HG02938 (cell line): ENCODE measurements at regions not wholly inside any gene's neighbourhood (a gene's known extent, or its start where the extent isn't known, plus 50 kb on each side); places are given as distances from the start of the nearest gene placed in this dataset.
"Not testable (repeated sequence)": the region's sequence is repeated elsewhere in the genome, so short reads cannot be mapped to it uniquely, and the experiment has no call there.

Source experiments
- ATAC-seq: cut with Tn5 transposase; IDR thresholded peaks from one replicate; pipeline ENCODE4 v1.9.1; 2021; ENCODE audit warnings: mild to moderate bottlenecking, moderate library complexity; ENCODE audit not compliant: unreplicated experiment

GRCh38 chr6:27807441-27808241 lies 104.6 kb downstream of the OR2B2 start:
- peak; percentile 63 for ATAC-seq

GRCh38 chr6:27806981-27807440 lies 105.2 kb downstream of the OR2B2 start:
- ATAC-seq: no peak

DNA sequence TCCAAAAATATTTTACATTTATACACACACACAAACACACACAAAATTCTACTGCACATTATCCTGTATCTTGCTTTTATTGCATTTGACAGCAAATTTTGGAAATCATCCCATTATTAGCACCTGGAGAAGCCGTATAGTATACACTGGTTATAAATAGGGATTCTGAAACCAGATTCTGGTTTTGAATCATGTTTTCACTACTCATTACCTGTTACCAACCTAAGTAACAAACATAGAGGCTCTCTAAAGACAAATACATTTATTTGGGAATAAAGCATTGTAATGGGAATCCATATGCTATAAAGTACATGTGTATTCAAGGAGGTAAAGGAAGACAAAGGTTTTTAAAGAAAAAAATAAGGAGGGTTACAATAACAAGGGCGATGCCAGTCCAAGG lies 106.8 kb downstream of the OR2B2 start:
- ATAC-seq: no peak

DNA sequence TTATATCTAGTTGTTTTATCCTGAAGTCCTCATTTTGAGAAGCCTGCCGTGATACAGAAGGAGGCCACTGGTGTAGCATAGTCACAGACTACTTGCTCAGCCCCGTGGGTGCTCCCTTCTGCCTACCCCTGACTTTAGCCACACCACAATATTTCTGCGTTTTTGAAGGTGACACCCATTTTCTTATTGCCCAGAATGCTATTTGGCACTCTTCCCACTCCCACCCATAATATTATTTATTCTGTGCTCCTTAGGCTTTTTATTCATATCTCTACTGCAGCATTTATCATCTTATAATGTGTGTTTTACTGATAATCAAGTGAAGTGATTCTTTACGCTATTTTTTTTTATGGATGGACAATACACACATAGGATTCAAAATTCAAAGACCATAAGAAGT lies 107.3 kb downstream of the OR2B2 start:
- no peak for ATAC-seq

DNA sequence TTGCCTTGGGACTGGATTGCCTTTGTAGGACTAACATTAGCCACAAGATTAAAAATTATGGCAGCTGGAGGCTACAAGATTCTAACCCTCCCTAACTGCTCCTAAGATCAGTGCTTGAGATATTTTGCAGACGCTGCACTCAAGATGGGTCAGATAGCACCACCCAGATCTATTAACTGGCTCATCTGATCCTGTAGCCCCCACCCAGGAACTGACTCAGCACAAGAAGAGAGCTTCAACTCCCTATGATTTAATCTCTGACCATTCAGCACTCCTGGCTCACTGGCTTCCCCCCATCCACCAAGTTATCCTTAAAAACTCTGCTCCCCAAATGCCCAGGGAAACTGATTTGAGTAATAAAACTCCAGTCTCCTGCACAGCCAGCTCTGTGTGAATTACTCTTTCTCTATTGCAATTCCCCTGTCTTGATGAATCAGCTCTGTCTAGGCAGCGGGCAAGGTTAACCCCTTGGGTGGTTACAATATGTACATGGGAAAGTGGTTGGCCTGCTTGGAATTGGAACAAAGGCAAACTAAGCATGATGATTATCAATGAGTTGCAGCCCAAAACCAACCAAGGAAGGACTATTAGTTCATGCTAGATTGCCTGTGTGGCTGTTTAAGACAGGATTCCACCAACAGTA lies 111.3 kb downstream of the OR2B2 start:
- ATAC-seq: no peak

- no peak for ATAC-seq
Measured at GRCh38 chr6:27797960-27798359, 114.2 kb downstream of the OR2B2 start.

DNA sequence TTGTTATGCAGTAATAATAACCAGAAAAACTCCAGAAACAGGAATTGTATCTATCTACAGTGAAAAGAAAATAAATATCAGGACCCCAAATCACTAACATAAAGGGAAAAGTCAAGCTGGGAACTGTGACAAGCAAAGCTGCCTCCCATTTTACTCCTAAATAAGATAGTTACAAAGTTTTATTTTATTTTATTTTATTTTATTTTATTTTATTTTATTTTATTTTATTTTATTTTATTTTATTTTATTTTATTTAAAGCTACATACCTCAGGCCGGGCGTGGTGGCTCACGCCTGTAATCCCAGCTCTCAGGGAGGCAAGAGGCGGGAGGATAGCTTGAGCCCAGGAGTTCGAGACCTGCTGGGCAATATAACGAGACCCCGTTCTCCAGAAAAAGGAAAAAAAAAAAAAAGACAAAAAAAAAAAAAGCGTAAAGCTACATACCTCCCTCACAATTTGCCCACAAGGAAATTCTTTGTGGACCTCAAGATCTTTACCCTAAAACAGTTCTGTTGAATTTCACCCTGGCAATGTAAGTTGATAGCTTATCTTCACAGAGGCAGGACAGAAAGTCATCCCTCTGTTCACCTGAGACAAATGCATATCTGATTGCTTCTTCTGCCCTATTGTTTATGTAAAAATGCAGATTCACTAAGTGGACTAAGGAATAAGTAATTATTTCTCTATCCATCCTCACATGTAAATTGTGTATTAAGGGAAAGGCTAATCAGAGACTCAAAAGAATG lies 115.3 kb downstream of the OR2B2 start:
- ATAC-seq: not testable (repeated sequence)

- ATAC-seq: no peak
Measured at GRCh38 chr6:27795697-27796494, 116.3 kb downstream of the OR2B2 start.

GRCh38 chr6:27791182-27791943 lies 120.8 kb downstream of the OR2B2 start:
- no peak for ATAC-seq

DNA sequence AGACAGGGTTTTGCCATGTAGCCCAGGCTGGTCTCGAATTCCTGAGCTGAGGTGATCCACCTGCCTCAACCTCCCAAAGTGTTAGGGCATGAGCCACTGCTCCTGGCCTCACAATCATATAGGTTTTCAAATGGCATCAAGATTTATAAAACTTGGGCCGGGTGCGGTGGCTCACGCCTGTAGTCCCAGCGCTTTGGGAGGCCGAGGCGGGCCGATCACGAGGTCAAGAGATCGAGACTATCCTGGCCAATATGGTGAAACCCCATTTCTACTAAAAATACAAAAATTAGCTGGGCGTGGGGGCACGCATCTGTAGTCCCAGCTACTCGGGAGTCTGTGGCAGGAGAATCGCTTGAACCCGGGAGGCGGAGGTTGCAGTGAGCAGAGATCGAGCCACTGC lies 123.8 kb downstream of the OR2B2 start:
- ATAC-seq: not testable (repeated sequence)

DNA sequence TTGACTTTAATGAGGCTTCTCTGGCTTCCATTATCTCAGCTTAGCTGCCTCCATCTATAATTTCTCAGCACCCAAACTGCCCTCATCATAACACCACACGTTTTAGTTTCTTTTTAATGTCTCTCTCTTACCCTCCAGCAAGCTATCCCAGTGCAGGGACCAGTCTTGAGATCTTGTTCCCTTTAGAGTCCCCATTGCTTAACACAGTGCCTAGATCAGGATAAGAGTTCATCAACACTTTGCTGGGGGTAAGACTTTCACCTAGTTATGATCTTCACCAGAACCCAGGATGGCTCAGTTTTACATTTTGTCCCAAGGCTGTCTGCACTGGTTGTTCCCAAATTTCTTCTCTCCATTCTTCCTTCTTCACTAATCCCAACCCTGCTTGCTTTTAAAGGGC lies 126.1 kb downstream of the OR2B2 start:
- no peak for ATAC-seq

GRCh38 chr6:27785294-27785693 lies 126.9 kb downstream of the OR2B2 start:
- ATAC-seq: no peak

GRCh38 chr6:27782748-27783147 lies 129.4 kb downstream of the OR2B2 start:
- ATAC-seq: no peak

DNA sequence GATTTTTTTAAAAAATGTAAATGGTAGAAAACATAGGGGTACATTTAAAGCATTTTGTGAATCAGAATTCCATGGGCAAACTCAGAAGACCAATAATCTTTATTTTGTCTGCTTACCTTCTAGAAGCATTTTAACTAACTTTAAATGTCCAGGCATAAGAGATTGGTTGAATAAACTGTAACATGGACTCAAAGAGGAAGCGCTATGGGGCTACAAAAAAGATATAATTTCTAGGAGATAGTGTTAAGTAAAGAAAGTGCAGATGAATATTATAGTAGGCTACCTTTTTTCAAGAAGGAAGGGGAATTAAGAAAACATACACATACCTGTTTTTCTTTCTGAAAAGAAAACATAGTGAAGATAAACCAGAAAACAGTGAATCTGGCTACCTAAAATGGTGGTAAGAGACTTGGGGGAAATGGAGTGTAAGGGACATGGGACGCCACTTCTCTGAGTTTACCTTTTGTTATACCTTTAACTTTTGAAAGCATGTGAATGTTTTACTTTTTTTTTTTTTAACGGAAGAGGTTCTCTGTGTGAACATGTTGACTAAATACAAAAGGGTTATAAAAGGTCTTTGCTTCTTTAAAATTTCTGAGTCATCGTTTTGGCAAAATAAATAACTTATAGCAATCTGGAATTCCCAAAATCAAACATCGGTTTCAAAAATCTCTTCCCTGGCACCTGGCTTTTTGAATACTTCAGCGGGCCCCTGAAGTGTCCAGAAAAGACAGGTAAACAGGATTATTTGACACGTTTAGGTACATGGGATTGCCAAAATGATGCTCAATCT lies 133.4 kb downstream of the OR2B2 start:
- no peak for ATAC-seq

GRCh38 chr6:27777614-27778355 lies 134.4 kb downstream of the OR2B2 start:
- ATAC-seq: no peak

GRCh38 chr6:27777126-27777525 lies 135.1 kb downstream of the OR2B2 start:
- no peak for ATAC-seq

- no peak for ATAC-seq
Measured at GRCh38 chr6:27776504-27776903, 135.7 kb downstream of the OR2B2 start.

DNA sequence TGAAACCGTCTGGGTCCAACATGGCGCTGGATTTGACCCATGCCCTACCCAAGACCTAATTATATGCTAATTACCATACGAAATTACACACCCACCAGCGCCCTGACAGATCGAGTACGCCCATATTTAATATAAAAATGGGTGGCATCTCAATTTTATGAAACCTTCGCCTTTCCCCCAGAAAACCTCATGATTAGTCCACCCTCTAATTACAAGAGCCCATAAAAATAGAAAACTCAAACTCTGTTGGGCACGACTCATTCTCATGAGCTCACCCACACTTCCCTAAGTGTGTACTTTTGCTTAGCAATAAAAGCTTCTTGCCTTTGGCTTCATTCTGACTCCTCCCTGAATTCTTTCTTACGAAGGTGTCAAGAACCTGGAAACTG lies 136.4 kb downstream of the OR2B2 start:
- no peak for ATAC-seq
